Smooth muscle cell (in vitro differentiated cells): ENCODE measurements at regions not wholly inside any gene's neighbourhood (a gene's known extent, or its start where the extent isn't known, plus 50 kb on each side); places are given as distances from the start of the nearest gene placed in this dataset.

Experiments used
- DNase-seq: peaks from one replicate; lab custom pipeline; 2025; ENCODE audit not compliant: unreplicated experiment; lab: John Stamatoyannopoulos, UW
- H2AFZ ChIP-seq: fragments of 200-600 bp; sonication (generic); 2 replicates; pipeline ENCODE4 v1.6.0; 2016; ENCODE audit warnings: antibody characterized with exemption, low read depth, mild to moderate bottlenecking
- H3F3A ChIP-seq: fragments of 200-600 bp; sonication (generic); 2 replicates; pipeline ENCODE4 v1.6.0; 2017; ENCODE audit warnings: antibody characterized with exemption, low read depth
- H3K27ac ChIP-seq: fragments of 200-600 bp; sonication (generic); 2 replicates; pipeline ENCODE4 v1.5.1; 2016; ENCODE audit warnings: low read depth, mild to moderate bottlenecking
- H3K27me3 ChIP-seq: fragments of 200-600 bp; sonication (generic); 2 replicates; pipeline ENCODE4 v1.6.1; 2016; ENCODE audit warnings: low read depth, mild to moderate bottlenecking
- H3K36me3 ChIP-seq: fragments of 200-600 bp; sonication (generic); 2 replicates; pipeline ENCODE4 v1.5.1; 2016; ENCODE audit warnings: low read depth
- H3K4me1 ChIP-seq: fragments of 200-600 bp; sonication (generic); 2 replicates; pipeline ENCODE4 v1.5.1; 2016; ENCODE audit warnings: low read depth
- H3K4me2 ChIP-seq: fragments of 200-600 bp; sonication (generic); 2 replicates; pipeline ENCODE4 v1.6.0; 2016; ENCODE audit warnings: mild to moderate bottlenecking
- H3K4me3 ChIP-seq: fragments of 200-600 bp; sonication (generic); 2 replicates; pipeline ENCODE4 v1.5.1; 2016; ENCODE audit warnings: mild to moderate bottlenecking
- H3K79me2 ChIP-seq: fragments of 200-600 bp; sonication (generic); 2 replicates; pipeline ENCODE4 v1.6.0; 2016; ENCODE audit warnings: low read depth, mild to moderate bottlenecking
- H3K9ac ChIP-seq: fragments of 200-600 bp; sonication (generic); 2 replicates; pipeline ENCODE4 v1.6.0; 2016; ENCODE audit warnings: low read depth
- H3K9me3 ChIP-seq: fragments of 200-600 bp; sonication (generic); replicated peaks from 2 replicates; pipeline ENCODE4 v1.5.1; 2016; ENCODE audit warnings: low read depth
- H4K20me1 ChIP-seq: fragments of 200-600 bp; sonication (generic); 2 replicates; pipeline ENCODE4 v1.6.0; 2016; ENCODE audit warnings: low read depth
- WGBS: methylation state at CpG from one replicate; pipeline ENCODE4 v1.1.7; 2016; ENCODE audit warnings: low lambda C conversion rate; 5-methylcytosine and 5-hydroxymethylcytosine counted together
- TF ChIP-seq, protein P1 (sequence below): fragments of 200-600 bp; sonication (generic); IDR thresholded peaks from 2 replicates; pipeline ENCODE4 v1.5.1; 2017; ENCODE audit warnings: borderline replicate concordance, mild to moderate bottlenecking, antibody characterized with exemption; ENCODE audit not compliant: insufficient read depth, poor library complexity, severe bottlenecking

DNA sequence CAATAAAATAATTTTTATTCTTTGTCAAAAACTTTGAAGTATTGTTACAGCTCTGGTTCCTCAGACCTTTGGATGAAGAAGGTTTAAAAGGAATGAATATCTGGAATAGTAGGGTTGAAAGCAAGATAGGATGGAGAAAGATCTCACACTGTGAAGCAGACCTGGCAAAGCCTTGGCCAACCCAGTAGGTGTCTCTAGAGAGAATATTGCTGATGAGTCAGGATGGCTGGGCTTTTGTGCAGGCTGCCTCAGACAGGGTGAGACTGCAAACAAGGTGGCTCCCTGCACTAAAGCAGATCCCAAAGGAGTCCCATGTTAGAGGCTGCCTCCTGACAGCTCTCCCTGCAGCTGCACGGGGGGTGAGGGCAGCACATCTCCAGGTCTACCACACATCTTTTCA, 226.0 kb upstream of the ITGA4 start:
- H3K9ac ChIP-seq: no peak overlapping the region
- no peaks in the 10 kb centered on the region for H3F3A ChIP-seq
- H3K27ac ChIP-seq: no peak overlapping the region
- no peaks in the 10 kb centered on the region for H3K9me3 ChIP-seq
- no peaks in the 10 kb centered on the region for H3K4me1 ChIP-seq
- no peak for DNase-seq
- no peaks in the 10 kb centered on the region for H3K79me2 ChIP-seq
- H3K4me3 ChIP-seq: no peak overlapping the region
- no peaks in the 10 kb centered on the region for H4K20me1 ChIP-seq
- WGBS: 100% methylated on average over 1 of the region's 1 CpG
- no peaks in the 10 kb centered on the region for H3K27me3 ChIP-seq
- H3K36me3 ChIP-seq: no peaks in the 10 kb centered on the region
- TF ChIP-seq, protein P1, sequence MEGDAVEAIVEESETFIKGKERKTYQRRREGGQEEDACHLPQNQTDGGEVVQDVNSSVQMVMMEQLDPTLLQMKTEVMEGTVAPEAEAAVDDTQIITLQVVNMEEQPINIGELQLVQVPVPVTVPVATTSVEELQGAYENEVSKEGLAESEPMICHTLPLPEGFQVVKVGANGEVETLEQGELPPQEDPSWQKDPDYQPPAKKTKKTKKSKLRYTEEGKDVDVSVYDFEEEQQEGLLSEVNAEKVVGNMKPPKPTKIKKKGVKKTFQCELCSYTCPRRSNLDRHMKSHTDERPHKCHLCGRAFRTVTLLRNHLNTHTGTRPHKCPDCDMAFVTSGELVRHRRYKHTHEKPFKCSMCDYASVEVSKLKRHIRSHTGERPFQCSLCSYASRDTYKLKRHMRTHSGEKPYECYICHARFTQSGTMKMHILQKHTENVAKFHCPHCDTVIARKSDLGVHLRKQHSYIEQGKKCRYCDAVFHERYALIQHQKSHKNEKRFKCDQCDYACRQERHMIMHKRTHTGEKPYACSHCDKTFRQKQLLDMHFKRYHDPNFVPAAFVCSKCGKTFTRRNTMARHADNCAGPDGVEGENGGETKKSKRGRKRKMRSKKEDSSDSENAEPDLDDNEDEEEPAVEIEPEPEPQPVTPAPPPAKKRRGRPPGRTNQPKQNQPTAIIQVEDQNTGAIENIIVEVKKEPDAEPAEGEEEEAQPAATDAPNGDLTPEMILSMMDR: no peak
- H3K4me2 ChIP-seq: no peak overlapping the region
- no peak overlapping the region for H2AFZ ChIP-seq

DNA sequence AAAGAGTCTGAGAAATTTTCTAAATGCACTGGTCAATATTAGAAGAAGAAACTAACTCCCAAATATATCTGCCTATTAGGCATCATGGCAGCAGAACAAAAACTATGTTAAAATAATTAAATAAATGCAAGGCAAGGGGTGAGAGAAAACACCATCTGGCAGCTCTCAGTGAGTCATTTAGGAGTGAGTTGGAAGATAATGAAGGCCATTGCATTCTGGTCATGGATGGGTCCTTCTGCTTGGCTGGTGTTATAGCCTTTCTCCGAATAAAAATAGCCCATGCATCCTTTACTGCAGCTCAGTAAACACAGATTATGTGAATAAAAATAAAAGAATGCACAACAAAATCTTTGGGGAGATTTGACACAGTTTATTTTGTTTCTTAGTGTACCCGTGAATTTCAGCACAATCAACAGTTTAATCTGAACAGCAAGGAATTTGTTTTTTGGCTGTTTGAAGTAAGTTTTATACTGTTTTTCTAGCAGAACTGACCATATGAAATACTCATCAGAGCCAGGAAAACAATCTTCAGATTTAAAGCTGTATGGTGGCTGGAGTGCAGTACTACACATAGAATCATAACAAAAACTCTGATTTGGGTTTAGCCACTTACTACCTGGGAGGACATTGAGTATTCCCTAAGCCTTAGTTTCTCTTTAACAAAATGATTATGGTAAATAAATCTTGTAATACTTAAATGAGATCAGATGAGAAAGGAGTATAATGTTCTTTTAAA, 225.1 kb upstream of the ITGA4 start:
- no peaks in the 10 kb centered on the region for H3K27me3 ChIP-seq

DNA sequence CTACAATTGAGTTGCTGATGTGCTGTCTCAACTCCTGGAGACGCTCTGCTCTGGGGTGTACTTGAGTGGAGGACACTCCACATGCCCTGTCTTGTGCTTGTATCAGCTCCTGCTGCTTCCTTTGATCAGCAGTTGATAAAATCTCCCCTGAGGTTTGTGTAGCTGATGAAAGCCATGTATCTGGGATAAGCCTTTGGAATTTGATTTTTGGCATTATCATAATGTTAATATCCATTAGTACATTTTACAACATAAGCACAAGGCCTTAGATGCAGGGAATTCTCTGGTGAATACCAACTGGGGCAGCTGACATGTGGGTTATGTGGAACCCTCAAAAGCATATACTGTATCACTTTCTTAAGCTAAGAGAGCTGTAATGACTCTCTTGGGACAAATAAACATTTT, 222.7 kb upstream of the ITGA4 start:
- Histone ChIP-seq H3K79me2 (no peaks in the 10 kb centered on the region), H3K36me3 (no peaks in the 10 kb centered on the region), H2AFZ (no peak overlapping the region), H3K9ac (no peak overlapping the region), H3K27ac (no peak overlapping the region), H3K4me3 (no peak overlapping the region), H3K9me3 (no peaks in the 10 kb centered on the region), H3K4me2 (no peak overlapping the region), H3K4me1 (no peaks in the 10 kb centered on the region), H4K20me1 (no peaks in the 10 kb centered on the region), H3K27me3 (no peaks in the 10 kb centered on the region), H3F3A (no peaks in the 10 kb centered on the region)
- TF ChIP-seq, protein P1: no peak
- 50% methylated on average over 1 of the region's 1 CpG for WGBS
- no peak for DNase-seq

More for the DNA sequence above, 225.1 kb upstream of the ITGA4 start:
- Histone ChIP-seq H2AFZ (no peak overlapping the region), H3K36me3 (no peaks in the 10 kb centered on the region), H3K79me2 (no peaks in the 10 kb centered on the region), H3K27ac (no peak overlapping the region), H3K9me3 (no peaks in the 10 kb centered on the region), H3F3A (no peaks in the 10 kb centered on the region), H3K9ac (no peak overlapping the region), H4K20me1 (no peaks in the 10 kb centered on the region), H3K4me2 (no peak overlapping the region), H3K4me1 (no peaks in the 10 kb centered on the region), H3K4me3 (no peak overlapping the region)
- no peak for DNase-seq
- TF ChIP-seq, protein P1: no peak
- WGBS: 85% methylated on average over 2 of the region's 2 CpGs

DNA sequence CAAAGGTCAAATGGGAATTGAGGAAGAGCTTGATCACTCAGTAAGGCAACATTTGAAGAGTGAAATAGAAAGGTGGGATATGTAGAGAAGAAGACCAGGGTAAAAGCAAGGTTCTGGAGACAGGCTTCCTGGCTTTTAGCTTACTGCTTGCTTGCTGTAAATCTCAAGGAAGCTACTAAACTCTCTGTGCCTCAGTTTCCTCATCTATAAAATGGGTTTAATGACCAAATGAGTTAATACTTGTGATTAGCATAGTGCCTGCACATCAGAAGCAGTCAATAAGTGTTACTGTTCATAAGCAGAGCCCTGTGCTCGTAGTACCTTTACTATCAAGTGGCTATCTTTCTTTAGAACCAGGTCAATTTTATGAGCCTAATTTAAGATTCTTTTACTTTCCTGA, 222.2 kb upstream of the ITGA4 start:
- Histone ChIP-seq H3K27ac (no peak overlapping the region), H3K27me3 (no peaks in the 10 kb centered on the region), H3K4me3 (no peak overlapping the region), H3K9me3 (no peaks in the 10 kb centered on the region), H3K9ac (no peak overlapping the region), H3K4me1 (no peaks in the 10 kb centered on the region), H4K20me1 (no peaks in the 10 kb centered on the region), H3K36me3 (no peaks in the 10 kb centered on the region), H2AFZ (no peak overlapping the region), H3K79me2 (no peaks in the 10 kb centered on the region), H3K4me2 (no peak overlapping the region), H3F3A (no peaks in the 10 kb centered on the region)
- WGBS: 83% methylated on average over 1 of the region's 1 CpG
- TF ChIP-seq, protein P1: no peak
- DNase-seq: no peak
